Neural cell (in vitro differentiated cells): ENCODE measurements at regions not wholly inside any gene's neighbourhood (a gene's known extent, or its start where the extent isn't known, plus 50 kb on each side); places are given as distances from the start of the nearest gene placed in this dataset.

Experiments used
- H2AFZ ChIP-seq: fragments of 200-600, 300-800 bp; sonication (generic), shearing (Covaris generic); 2 replicates; pipeline ENCODE4 v1.6.0; 2014; ENCODE audit warnings: low read depth, mild to moderate bottlenecking, antibody characterized with exemption, low read length, moderate library complexity
- H3F3A ChIP-seq: fragments of 200-600 bp; shearing (Covaris generic); 2 replicates; pipeline ENCODE4 v1.6.1; 2016; ENCODE audit warnings: mild to moderate bottlenecking, moderate library complexity, mixed read lengths, antibody characterized with exemption, low read length; ENCODE audit not compliant: insufficient read depth, poor library complexity, severe bottlenecking
- H3K27ac ChIP-seq: fragments of 200-600, 300-800 bp; sonication (generic), shearing (Covaris generic); 2 replicates; pipeline ENCODE4 v1.5.1; 2014; ENCODE audit warnings: mild to moderate bottlenecking, low read length, moderate library complexity
- H3K27me3 ChIP-seq: fragments of 300-800, 200-600 bp; sonication (generic), shearing (Covaris generic); 2 replicates; pipeline ENCODE4 v1.6.0; 2014; ENCODE audit warnings: mild to moderate bottlenecking, low read depth, low read length, moderate library complexity; ENCODE audit not compliant: insufficient read depth
- H3K36me3 ChIP-seq: fragments of 300-800, 200-600 bp; sonication (generic), shearing (Covaris generic); 2 replicates; pipeline ENCODE4 v1.5.1; 2014; ENCODE audit warnings: mild to moderate bottlenecking, antibody characterized with exemption, low read length, moderate library complexity; ENCODE audit not compliant: insufficient read depth
- H3K4me2 ChIP-seq: fragments of 300-800, 200-600 bp; sonication (generic), shearing (Covaris generic); 2 replicates; pipeline ENCODE4 v1.6.0; 2014; ENCODE audit warnings: mild to moderate bottlenecking, low read length
- H3K4me3 ChIP-seq: fragments of 300-800, 200-600 bp; sonication (generic), shearing (Covaris generic); 2 replicates; pipeline ENCODE4 v1.5.1; 2014; ENCODE audit warnings: mild to moderate bottlenecking, low read length, moderate library complexity
- H3K79me2 ChIP-seq: fragments of 200-600 bp; shearing (Covaris generic); replicated peaks from 2 replicates; pipeline ENCODE4 v1.6.0; 2014; ENCODE audit warnings: mild to moderate bottlenecking, low read length, moderate library complexity; ENCODE audit not compliant: insufficient read depth
- H3K9ac ChIP-seq: fragments of 300-800, 200-600 bp; sonication (generic), shearing (Covaris generic); 2 replicates; pipeline ENCODE4 v1.6.1; 2016; ENCODE audit warnings: mild to moderate bottlenecking, low read length, mixed read lengths
- H3K9me2 ChIP-seq: fragments of 200-600 bp; shearing (Covaris generic); 2 replicates; pipeline ENCODE4 v1.6.1; 2016; ENCODE audit warnings: mild to moderate bottlenecking, low read length, mixed read lengths; ENCODE audit not compliant: insufficient read depth
- H3K9me3 ChIP-seq: fragments of 200-600, 300-800 bp; sonication (generic), shearing (Covaris generic); 2 replicates; pipeline ENCODE4 v1.6.1; 2016; ENCODE audit warnings: mild to moderate bottlenecking, mixed run types, low read length, moderate library complexity, mixed read lengths
- H4K20me1 ChIP-seq: fragments of 200-600 bp; shearing (Covaris generic); 2 replicates; pipeline ENCODE4 v1.6.1; 2016; ENCODE audit warnings: mild to moderate bottlenecking, mixed run types; ENCODE audit not compliant: insufficient read depth
- EP300 ChIP-seq: fragments of 450-650 bp; conservative IDR thresholded peaks from 2 replicates; pipeline ENCODE4 v1.6.1; 2014; ENCODE audit warnings: antibody characterized with exemption, mild to moderate bottlenecking, moderate library complexity; ENCODE audit not compliant: poor library complexity, severe bottlenecking
- EZH2 ChIP-seq: fragments of 200-600, 300-800 bp; shearing (Covaris generic), sonication (generic); IDR thresholded peaks from 2 replicates; pipeline ENCODE4 v1.6.1; 2014; ENCODE audit warnings: antibody characterized with exemption, low read length, borderline replicate concordance, mild to moderate bottlenecking; ENCODE audit not compliant: insufficient read depth, poor library complexity, severe bottlenecking
- MXI1 ChIP-seq: fragments of 450-650 bp; conservative IDR thresholded peaks from 2 replicates; pipeline ENCODE4 v1.6.1; 2014; ENCODE audit warnings: antibody characterized with exemption, mild to moderate bottlenecking; ENCODE audit not compliant: poor library complexity, severe bottlenecking
- POLR2AphosphoS5 ChIP-seq: IDR thresholded peaks from 2 replicates; pipeline ENCODE4 v1.6.1; 2012
- RAD21 ChIP-seq: fragments of 450-650 bp; conservative IDR thresholded peaks from 2 replicates; pipeline ENCODE4 v1.6.1; 2014; ENCODE audit warnings: antibody characterized with exemption, mild to moderate bottlenecking, moderate library complexity
- SMC3 ChIP-seq: fragments of 450-650 bp; conservative IDR thresholded peaks from 2 replicates; pipeline ENCODE4 v1.6.1; 2014; ENCODE audit warnings: antibody characterized with exemption, mild to moderate bottlenecking, moderate library complexity; ENCODE audit not compliant: poor library complexity
- TAF1 ChIP-seq: IDR thresholded peaks from 2 replicates; pipeline ENCODE4 v1.6.1; 2012; ENCODE audit warnings: low read depth
- TF ChIP-seq, protein P1 (sequence below): fragments of 450-650 bp; IDR thresholded peaks from 2 replicates; pipeline ENCODE4 v1.5.1; 2014; ENCODE audit warnings: antibody characterized with exemption, mild to moderate bottlenecking, moderate library complexity; ENCODE audit not compliant: poor library complexity, severe bottlenecking
- TF ChIP-seq, protein P2 (sequence below): IDR thresholded peaks from 2 replicates; pipeline ENCODE4 v1.6.1; 2012; ENCODE audit warnings: borderline replicate concordance

DNA sequence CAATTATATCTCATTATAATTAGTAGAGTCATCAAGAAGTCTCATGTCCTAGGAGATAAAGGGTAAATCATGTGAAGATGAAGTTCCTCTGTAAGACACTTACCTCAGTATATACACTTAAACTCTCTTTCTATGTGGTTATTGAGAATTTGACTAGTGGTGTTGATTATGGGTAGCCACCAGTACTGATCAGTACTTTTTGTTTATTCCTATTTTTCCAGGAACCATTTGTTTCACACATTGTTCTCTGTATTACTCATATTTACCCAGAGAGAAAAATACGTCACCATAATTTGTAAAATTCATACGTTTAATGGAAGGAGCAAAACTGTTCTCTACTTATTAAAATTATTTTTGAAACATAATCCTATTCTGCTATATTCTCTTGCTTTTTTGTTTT, 55.8 kb upstream of the PRDM8 start:
- Histone ChIP-seq H3K4me3 (no peak overlapping the region), H3K27ac (no peak overlapping the region), H2AFZ (no peak overlapping the region), H3K36me3 (no peaks in the 10 kb centered on the region), H3K9ac (no peak overlapping the region), H3K79me2 (no peaks in the 10 kb centered on the region), H3K9me3 (no peaks in the 10 kb centered on the region), H3K4me2 (no peak overlapping the region), H3F3A (no peaks in the 10 kb centered on the region), H4K20me1 (no peaks in the 10 kb centered on the region), H3K9me2 (no peaks in the 10 kb centered on the region), H3K27me3 (no peaks in the 10 kb centered on the region)
- TF ChIP-seq, protein P1, sequence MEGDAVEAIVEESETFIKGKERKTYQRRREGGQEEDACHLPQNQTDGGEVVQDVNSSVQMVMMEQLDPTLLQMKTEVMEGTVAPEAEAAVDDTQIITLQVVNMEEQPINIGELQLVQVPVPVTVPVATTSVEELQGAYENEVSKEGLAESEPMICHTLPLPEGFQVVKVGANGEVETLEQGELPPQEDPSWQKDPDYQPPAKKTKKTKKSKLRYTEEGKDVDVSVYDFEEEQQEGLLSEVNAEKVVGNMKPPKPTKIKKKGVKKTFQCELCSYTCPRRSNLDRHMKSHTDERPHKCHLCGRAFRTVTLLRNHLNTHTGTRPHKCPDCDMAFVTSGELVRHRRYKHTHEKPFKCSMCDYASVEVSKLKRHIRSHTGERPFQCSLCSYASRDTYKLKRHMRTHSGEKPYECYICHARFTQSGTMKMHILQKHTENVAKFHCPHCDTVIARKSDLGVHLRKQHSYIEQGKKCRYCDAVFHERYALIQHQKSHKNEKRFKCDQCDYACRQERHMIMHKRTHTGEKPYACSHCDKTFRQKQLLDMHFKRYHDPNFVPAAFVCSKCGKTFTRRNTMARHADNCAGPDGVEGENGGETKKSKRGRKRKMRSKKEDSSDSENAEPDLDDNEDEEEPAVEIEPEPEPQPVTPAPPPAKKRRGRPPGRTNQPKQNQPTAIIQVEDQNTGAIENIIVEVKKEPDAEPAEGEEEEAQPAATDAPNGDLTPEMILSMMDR = no peak
- TF ChIP-seq RAD21 = no peak
- TF ChIP-seq POLR2AphosphoS5 = no peak
- no peak for TF ChIP-seq TAF1
- TF ChIP-seq, protein P2, sequence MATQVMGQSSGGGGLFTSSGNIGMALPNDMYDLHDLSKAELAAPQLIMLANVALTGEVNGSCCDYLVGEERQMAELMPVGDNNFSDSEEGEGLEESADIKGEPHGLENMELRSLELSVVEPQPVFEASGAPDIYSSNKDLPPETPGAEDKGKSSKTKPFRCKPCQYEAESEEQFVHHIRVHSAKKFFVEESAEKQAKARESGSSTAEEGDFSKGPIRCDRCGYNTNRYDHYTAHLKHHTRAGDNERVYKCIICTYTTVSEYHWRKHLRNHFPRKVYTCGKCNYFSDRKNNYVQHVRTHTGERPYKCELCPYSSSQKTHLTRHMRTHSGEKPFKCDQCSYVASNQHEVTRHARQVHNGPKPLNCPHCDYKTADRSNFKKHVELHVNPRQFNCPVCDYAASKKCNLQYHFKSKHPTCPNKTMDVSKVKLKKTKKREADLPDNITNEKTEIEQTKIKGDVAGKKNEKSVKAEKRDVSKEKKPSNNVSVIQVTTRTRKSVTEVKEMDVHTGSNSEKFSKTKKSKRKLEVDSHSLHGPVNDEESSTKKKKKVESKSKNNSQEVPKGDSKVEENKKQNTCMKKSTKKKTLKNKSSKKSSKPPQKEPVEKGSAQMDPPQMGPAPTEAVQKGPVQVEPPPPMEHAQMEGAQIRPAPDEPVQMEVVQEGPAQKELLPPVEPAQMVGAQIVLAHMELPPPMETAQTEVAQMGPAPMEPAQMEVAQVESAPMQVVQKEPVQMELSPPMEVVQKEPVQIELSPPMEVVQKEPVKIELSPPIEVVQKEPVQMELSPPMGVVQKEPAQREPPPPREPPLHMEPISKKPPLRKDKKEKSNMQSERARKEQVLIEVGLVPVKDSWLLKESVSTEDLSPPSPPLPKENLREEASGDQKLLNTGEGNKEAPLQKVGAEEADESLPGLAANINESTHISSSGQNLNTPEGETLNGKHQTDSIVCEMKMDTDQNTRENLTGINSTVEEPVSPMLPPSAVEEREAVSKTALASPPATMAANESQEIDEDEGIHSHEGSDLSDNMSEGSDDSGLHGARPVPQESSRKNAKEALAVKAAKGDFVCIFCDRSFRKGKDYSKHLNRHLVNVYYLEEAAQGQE = no peak
- no peak for TF ChIP-seq SMC3
- TF ChIP-seq EZH2 = no peak
- no peak for TF ChIP-seq EP300
- no peak for TF ChIP-seq MXI1

DNA sequence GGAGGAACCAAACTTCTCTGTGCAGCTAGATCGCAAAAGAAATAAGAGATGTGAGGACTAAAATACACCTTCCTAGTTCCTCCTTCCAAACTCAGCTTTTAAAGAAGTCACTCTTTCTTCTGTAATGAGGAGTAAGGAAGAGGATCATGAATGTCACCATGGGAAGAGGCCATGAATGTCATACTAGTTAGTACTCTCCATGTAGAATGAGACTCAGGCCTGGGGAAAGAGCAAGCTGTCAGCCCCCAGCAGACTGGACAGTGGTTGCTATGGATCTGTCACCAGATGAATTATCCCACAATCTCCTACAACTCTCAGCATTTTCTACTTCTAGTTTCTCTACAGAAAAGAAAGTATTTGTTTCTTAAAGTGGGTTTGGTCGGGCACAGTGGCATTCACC, 57.1 kb upstream of the PRDM8 start:
- Histone ChIP-seq H3F3A (no peaks in the 10 kb centered on the region), H3K9me3 (no peaks in the 10 kb centered on the region), H4K20me1 (no peaks in the 10 kb centered on the region), H3K27me3 (no peaks in the 10 kb centered on the region), H3K27ac (no peak overlapping the region), H3K9ac (no peak overlapping the region), H2AFZ (no peak overlapping the region), H3K9me2 (no peaks in the 10 kb centered on the region), H3K4me2 (no peak overlapping the region), H3K36me3 (no peaks in the 10 kb centered on the region), H3K79me2 (no peaks in the 10 kb centered on the region), H3K4me3 (no peak overlapping the region)
- TF ChIP-seq POLR2AphosphoS5 = no peak
- TF ChIP-seq, protein P2 = no peak
- no peak for TF ChIP-seq TAF1
- TF ChIP-seq MXI1 = no peak
- no peak for TF ChIP-seq EZH2
- TF ChIP-seq SMC3 = no peak
- TF ChIP-seq, protein P1 = no peak
- no peak for TF ChIP-seq RAD21
- TF ChIP-seq EP300 = no peak
